Neutrophil (primary cell): ENCODE measurements at regions not wholly inside any gene's neighbourhood (a gene's known extent, or its start where the extent isn't known, plus 50 kb on each side); places are given as distances from the start of the nearest gene placed in this dataset.

Experiments used
- H3K27ac ChIP-seq: fragments of 200-600 bp; sonication (generic); 2 replicates; pipeline ENCODE4 v1.5.1; 2016; ENCODE audit warnings: mild to moderate bottlenecking, moderate library complexity
- H3K27me3 ChIP-seq: fragments of 200-600 bp; sonication (generic); 2 replicates; pipeline ENCODE4 v1.6.0; 2016; ENCODE audit warnings: mild to moderate bottlenecking
- H3K36me3 ChIP-seq: fragments of 200-600 bp; sonication (generic); 2 replicates; pipeline ENCODE4 v1.5.1; 2017
- H3K4me1 ChIP-seq, 2 experiments: fragments of 200-600 bp in 1 of 2; sonication (generic) in 1 of 2; 1 replicate in 1 of 2; 2 replicates in 1 of 2; pipeline versions ENCODE4 v1.5.1 to v1.6.1; 2013 to 2016; ENCODE audit warnings: low read depth in 1 of 2, low read length in 1 of 2, mild to moderate bottlenecking in 1 of 2, moderate library complexity in 1 of 2; ENCODE audit not compliant: control insufficient read depth in 1 of 2, insufficient read depth in 1 of 2
- H3K4me3 ChIP-seq, 2 experiments: fragments of 200-600 bp in 1 of 2; sonication (generic) in 1 of 2; 1 replicate in 1 of 2; 2 replicates in 1 of 2; pipeline ENCODE4 v1.5.1; 2013 to 2016; ENCODE audit warnings: low read depth in 1 of 2, low read length in 1 of 2, mild to moderate bottlenecking in 1 of 2, moderate library complexity in 1 of 2
- H3K9me3 ChIP-seq: fragments of 200-600 bp; sonication (generic); 2 replicates; pipeline ENCODE4 v1.5.1; 2016
- TF ChIP-seq, protein P1 (sequence below): fragments of 200-600 bp; sonication (generic); IDR thresholded peaks from 2 replicates; pipeline ENCODE4 v1.5.1; 2016; ENCODE audit warnings: antibody characterized with exemption

DNA sequence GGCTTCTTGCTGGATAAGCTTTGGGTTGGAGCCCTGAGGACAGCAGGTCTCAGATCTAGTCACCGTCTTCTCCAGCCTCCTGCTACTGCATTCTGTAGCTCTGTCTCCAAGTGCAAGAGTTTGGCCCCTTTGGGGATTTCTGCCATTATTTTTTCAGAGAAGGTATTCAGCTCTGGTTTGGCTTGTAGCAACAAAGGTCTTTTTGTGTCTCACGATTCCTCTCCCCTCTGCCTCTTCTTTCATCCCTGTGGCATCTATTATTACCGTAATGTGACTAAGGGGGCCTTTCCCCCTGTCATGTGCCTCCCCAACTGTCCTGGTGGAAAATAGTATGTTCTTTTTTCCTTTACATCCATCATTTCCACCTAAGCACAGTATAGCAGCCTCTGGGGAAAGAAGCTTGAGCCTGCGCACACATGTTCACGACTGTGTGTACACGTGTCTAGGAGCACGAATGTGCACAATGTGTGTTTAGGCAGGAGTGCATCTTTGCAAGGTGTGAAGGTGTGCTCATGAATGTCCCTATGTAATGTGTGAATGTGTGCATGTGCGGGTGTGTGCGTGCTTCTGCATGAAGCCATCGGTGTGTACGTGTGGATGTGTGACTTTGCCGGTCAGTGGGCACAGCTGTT lies 273.9 kb downstream of the ZNF536 start:
- TF ChIP-seq, protein P1, sequence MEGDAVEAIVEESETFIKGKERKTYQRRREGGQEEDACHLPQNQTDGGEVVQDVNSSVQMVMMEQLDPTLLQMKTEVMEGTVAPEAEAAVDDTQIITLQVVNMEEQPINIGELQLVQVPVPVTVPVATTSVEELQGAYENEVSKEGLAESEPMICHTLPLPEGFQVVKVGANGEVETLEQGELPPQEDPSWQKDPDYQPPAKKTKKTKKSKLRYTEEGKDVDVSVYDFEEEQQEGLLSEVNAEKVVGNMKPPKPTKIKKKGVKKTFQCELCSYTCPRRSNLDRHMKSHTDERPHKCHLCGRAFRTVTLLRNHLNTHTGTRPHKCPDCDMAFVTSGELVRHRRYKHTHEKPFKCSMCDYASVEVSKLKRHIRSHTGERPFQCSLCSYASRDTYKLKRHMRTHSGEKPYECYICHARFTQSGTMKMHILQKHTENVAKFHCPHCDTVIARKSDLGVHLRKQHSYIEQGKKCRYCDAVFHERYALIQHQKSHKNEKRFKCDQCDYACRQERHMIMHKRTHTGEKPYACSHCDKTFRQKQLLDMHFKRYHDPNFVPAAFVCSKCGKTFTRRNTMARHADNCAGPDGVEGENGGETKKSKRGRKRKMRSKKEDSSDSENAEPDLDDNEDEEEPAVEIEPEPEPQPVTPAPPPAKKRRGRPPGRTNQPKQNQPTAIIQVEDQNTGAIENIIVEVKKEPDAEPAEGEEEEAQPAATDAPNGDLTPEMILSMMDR = no peak
- Histone ChIP-seq H3K4me3 (no peak overlapping the region), H3K27ac (no peak overlapping the region), H3K27me3 (peaks cover 29% of the 10 kb centered on the region), H3K4me1 (no peaks in the 10 kb centered on the region), H3K36me3 (no peaks in the 10 kb centered on the region), H3K9me3 (no peaks in the 10 kb centered on the region)

DNA sequence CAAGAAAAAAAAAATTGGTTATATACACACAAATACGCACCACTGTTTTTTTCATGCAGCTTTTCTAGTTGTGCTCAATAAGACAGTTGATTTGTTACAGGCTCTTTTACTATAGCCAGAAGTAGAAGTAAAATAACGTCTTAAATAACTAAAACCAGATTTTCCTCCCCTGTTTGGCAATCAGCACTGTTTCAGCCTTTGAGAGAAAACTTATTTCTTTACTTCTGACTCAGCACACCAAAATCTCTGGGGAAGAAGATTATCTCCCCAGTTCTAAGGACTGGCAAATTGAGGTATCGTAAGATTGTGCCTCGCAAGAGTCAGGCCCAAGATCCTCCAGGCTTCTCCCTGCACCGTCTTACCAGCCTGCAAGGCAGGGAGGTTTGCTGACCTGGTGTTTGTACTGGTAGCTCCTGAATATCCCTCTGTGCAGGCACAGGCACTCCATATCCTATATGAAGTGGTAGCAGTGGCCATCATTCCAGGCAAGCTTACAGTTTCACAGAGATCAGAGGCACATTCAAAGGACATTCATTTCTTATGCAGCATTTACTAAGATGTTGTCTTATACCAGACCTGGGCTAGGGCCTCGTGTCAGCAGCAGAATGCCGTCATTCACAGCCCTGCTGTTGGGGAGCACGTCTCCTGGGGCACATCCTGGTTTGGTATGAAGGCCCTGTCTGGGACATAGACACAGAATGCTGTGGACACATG lies 268.2 kb downstream of the ZNF536 start:
- TF ChIP-seq, protein P1 = no peak

DNA sequence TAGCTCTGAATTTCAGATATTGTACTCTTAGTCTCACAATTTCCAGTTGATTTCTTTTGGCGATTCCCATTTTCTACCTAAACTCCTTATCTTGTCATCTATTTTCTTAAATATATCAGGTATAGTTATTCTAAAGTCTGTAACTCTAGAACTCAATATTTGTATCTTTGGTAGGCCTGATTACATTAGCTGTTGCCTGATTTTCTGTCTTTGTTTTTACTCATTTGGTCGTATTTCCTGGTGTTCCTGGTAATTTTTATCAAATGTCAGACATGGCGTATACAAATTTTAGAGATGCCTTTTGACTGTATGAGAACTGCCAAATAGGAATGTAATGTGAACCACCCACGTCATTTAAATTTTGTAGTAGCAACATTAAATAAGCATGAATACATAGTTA lies 266.7 kb downstream of the ZNF536 start:
- H3K4me1 ChIP-seq = no peaks in the 10 kb centered on the region
- TF ChIP-seq, protein P1 = no peak
- no peak overlapping the region for H3K4me3 ChIP-seq
- H3K27me3 ChIP-seq = no peaks in the 10 kb centered on the region
- no peaks in the 10 kb centered on the region for H3K36me3 ChIP-seq
- no peaks in the 10 kb centered on the region for H3K9me3 ChIP-seq
- no peak overlapping the region for H3K27ac ChIP-seq

More for the DNA sequence above, 268.2 kb downstream of the ZNF536 start:
- H3K4me3 ChIP-seq = no peak overlapping the region
- H3K36me3 ChIP-seq = no peaks in the 10 kb centered on the region
- no peaks in the 10 kb centered on the region for H3K27me3 ChIP-seq
- H3K9me3 ChIP-seq = no peaks in the 10 kb centered on the region
- no peak overlapping the region for H3K27ac ChIP-seq
- H3K4me1 ChIP-seq = no peaks in the 10 kb centered on the region

DNA sequence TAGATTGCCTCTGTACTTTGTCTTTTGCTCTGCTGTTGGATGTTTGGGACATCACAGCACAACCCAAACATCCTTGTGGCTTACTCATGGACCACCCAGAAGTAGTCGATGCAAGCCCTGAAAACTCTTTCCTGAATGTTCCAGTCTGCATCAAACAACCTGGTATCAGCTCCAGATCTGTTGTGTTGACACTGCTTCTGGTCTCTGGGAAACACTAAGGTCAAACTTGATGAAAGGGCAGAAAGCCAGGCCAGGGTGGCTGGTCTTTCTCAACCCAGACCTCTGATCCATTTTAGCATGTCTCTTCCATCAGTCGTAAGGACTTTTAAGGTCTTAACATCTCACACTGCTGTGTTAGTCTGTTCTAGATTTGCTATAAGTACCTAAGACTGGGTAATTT lies 265.7 kb downstream of the ZNF536 start:
- Histone ChIP-seq H3K27me3 (no peaks in the 10 kb centered on the region), H3K4me3 (no peak overlapping the region), H3K4me1 (no peaks in the 10 kb centered on the region), H3K36me3 (no peaks in the 10 kb centered on the region), H3K9me3 (no peaks in the 10 kb centered on the region), H3K27ac (no peak overlapping the region)
- TF ChIP-seq, protein P1 = no peak

DNA sequence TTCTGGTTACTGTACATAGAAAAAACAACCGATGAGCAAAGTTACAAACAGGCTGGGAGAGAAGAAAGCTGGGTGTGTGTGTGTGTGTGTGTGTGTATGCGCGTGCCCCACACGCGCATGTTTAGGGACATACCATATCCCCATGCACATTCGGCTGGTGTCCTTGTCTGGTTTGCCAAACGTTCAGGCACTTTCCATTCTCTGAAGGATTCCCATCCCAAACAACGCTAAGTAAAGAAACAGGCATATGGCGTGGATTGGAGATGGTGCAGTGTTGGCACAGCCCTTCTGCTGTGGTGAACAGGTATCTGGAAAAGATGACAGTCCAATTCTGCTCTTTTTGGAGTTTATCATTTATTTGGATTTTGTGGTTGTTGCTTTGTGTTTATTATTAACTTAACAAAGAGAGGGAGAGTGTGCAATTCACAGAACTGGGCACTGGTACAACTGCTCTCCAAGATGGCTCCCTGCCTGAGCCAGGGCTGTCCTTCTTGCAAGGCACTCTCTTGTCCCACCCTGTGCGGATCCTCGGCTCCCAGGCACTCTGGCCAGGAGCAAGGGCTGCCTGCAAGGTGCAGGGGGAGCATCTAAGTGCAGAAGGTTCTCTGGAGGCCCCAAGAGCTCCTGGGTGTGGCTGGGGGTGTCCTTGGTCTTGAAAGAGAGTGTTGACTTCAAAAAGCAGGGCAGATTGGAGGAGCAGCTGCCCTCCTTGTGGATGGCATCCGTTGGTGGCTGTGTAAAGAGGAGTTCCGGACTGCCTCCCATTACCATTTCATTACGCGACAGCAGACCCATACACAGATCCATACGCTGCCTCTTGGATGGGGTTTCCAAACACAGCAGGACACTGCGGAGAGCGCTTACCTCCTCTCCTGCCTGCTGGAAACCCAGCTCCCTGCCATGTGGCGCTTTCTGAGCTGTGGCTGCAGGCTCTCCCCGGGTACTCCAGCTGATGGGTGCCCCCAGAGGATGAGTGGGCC lies 263.1 kb downstream of the ZNF536 start:
- Histone ChIP-seq H3K4me1 (no peaks in the 10 kb centered on the region), H3K27me3 (no peaks in the 10 kb centered on the region), H3K27ac (no peak overlapping the region), H3K36me3 (no peaks in the 10 kb centered on the region), H3K4me3 (no peak overlapping the region), H3K9me3 (no peaks in the 10 kb centered on the region)
- TF ChIP-seq, protein P1 = no peak
